GM13977 (cell line): ENCODE measurements at regions not wholly inside any gene's neighbourhood (a gene's known extent, or its start where the extent isn't known, plus 50 kb on each side); places are given as distances from the start of the nearest gene placed in this dataset.
"Not testable (repeated sequence)": the region's sequence is repeated elsewhere in the genome, so short reads cannot be mapped to it uniquely, and the experiment has no call there.

Experiments
- DNase-seq: peaks from one replicate; pipeline ENCODE4 v3.0.0; 2012; ENCODE audit warnings: low spot score
- CTCF ChIP-seq: IDR thresholded peaks from 2 replicates; pipeline ENCODE4 v1.5.1; 2012; ENCODE audit warnings: mild to moderate bottlenecking, control low read depth; ENCODE audit not compliant: insufficient read depth; ENCODE audit errors: extremely low read depth, missing control alignments
- in situ Hi-C: fragments of 300-500 bp; cut with MboI; formaldehyde crosslinking; loops from one replicate; pipeline ENCODE4 v1.12.0; 2022; ENCODE audit warnings: low sequenced_read_pairs, low pct_unique_long_range_greater_than_20kb, mixed read lengths, inconsistent platforms; ENCODE audit not compliant: unreplicated experiment

GRCh38 chr6:130713144-130713543 lies 114.1 kb upstream of the SMLR1 start:
- no peak for TF ChIP-seq CTCF
- DNase-seq: no peak
- in situ Hi-C loops: no loop called here

GRCh38 chr6:130715058-130715457 lies 112.1 kb upstream of the SMLR1 start:
- DNase-seq: no peak
- in situ Hi-C loops: no loop called here
- TF ChIP-seq CTCF: no peak

GRCh38 chr6:130716466-130716865 lies 110.7 kb upstream of the SMLR1 start:
- in situ Hi-C loops: no loop called here
- DNase-seq: no peak
- TF ChIP-seq CTCF: no peak

GRCh38 chr6:130717657-130718056 lies 109.5 kb upstream of the SMLR1 start:
- no peak for DNase-seq
- in situ Hi-C loops: no loop called here
- TF ChIP-seq CTCF: no peak

GRCh38 chr6:130720076-130720715 lies 107.0 kb upstream of the SMLR1 start:
- no peak for TF ChIP-seq CTCF
- in situ Hi-C loops: no loop called here
- no peak for DNase-seq

GRCh38 chr6:130724089-130724488 lies 103.1 kb upstream of the SMLR1 start:
- in situ Hi-C loops: no loop called here
- no peak for DNase-seq
- no peak for TF ChIP-seq CTCF

GRCh38 chr6:130725551-130725950 lies 101.7 kb upstream of the SMLR1 start:
- in situ Hi-C loops: no loop called here
- no peak for TF ChIP-seq CTCF

GRCh38 chr6:130728064-130728463 lies 99.1 kb upstream of the SMLR1 start:
- in situ Hi-C loops, DNase-seq: not testable (repeated sequence)

More at GRCh38 chr6:130725551-130725950, 101.7 kb upstream of the SMLR1 start:
- DNase-seq: no peak
